PC-9 (cell line): ENCODE measurements at regions not wholly inside any gene's neighbourhood (a gene's known extent, or its start where the extent isn't known, plus 50 kb on each side); places are given as distances from the start of the nearest gene placed in this dataset.

Experiments used
- BruUV-seq: library from RNA; stranded (reverse); fragments of 400-500 nt; replicated peaks from 2 replicates; lab custom pipeline; 2021; lab: Mats Ljungman, UMichigan
- CTCF ChIA-PET: fragments of 300-600 bp; sonication (Branson Sonifier 250); formaldehyde crosslinking; loops from one replicate; lab custom pipeline; 2022; ENCODE audit warnings: antibody characterized with exemption; lab: Charles Lee
- POLR2A ChIA-PET: fragments of 300-600 bp; sonication (Branson Sonifier 250); formaldehyde crosslinking; loops from one replicate; lab custom pipeline; 2022; ENCODE audit warnings: antibody characterized with exemption; ENCODE audit not compliant: unreplicated experiment; lab: Charles Lee
- DNase-seq, 2 experiments: peaks; one replicate each; pipeline versions ENCODE4 v3.0.0 to v3.0.0-alpha.2; 2015 to 2022; ENCODE audit warnings: mixed read lengths in 1 of 2
- H2AFZ ChIP-seq: fragments of 200-600 bp; sonication (generic); 2 replicates; pipeline ENCODE4 v1.8.1; 2017; ENCODE audit warnings: antibody characterized with exemption
- H3F3A ChIP-seq: fragments of 200-600 bp; sonication (generic); 2 replicates; pipeline ENCODE4 v1.8.1; 2017; ENCODE audit warnings: antibody characterized with exemption, mild to moderate bottlenecking, low read depth; ENCODE audit not compliant: insufficient read depth
- H3K27ac ChIP-seq: fragments of 200-600 bp; sonication (generic); 2 replicates; pipeline ENCODE4 v1.6.1; 2016; ENCODE audit warnings: mixed run types
- H3K27me3 ChIP-seq: fragments of 200-600 bp; sonication (generic); 2 replicates; pipeline ENCODE4 v1.6.1; 2016; ENCODE audit warnings: low read depth, mixed run types; ENCODE audit not compliant: insufficient read depth
- H3K36me3 ChIP-seq: fragments of 200-600 bp; sonication (generic); 2 replicates; pipeline ENCODE4 v1.6.1; 2016; ENCODE audit warnings: low read depth, mixed run types
- H3K4me1 ChIP-seq: fragments of 200-600 bp; sonication (generic); replicated peaks from 2 replicates; pipeline ENCODE4 v1.6.1; 2016; ENCODE audit warnings: mixed run types; ENCODE audit not compliant: insufficient read depth
- H3K4me2 ChIP-seq: fragments of 200-600 bp; sonication (generic); 2 replicates; pipeline ENCODE4 v1.6.1; 2017; ENCODE audit warnings: mixed run types
- H3K4me3 ChIP-seq: fragments of 200-600 bp; sonication (generic); 2 replicates; pipeline ENCODE4 v1.6.1; 2016; ENCODE audit warnings: mixed run types
- H3K79me2 ChIP-seq: fragments of 200-600 bp; sonication (generic); 2 replicates; pipeline ENCODE4 v1.6.1; 2017; ENCODE audit warnings: low read depth, mixed run types
- H3K9me2 ChIP-seq: fragments of 200-600 bp; sonication (generic); 2 replicates; pipeline ENCODE4 v1.8.1; 2017; ENCODE audit warnings: mild to moderate bottlenecking; ENCODE audit not compliant: insufficient read depth
- H3K9me3 ChIP-seq: fragments of 200-600 bp; sonication (generic); 2 replicates; pipeline ENCODE4 v1.8.1; 2016; ENCODE audit warnings: low read depth; ENCODE audit not compliant: insufficient read depth
- H4K20me1 ChIP-seq: fragments of 200-600 bp; sonication (generic); 2 replicates; pipeline ENCODE4 v1.8.1; 2017; ENCODE audit not compliant: insufficient read depth
- CTCF ChIP-seq: fragments of 200-600 bp; sonication (generic); conservative IDR thresholded peaks from 2 replicates; pipeline ENCODE4 v1.6.1; 2017; ENCODE audit warnings: mixed run types, antibody characterized with exemption, mild to moderate bottlenecking, moderate library complexity
- EZH2 ChIP-seq: fragments of 200-600 bp; sonication (generic); IDR thresholded peaks from 2 replicates; pipeline ENCODE4 v1.8.0; 2017; ENCODE audit warnings: antibody characterized with exemption, low read depth
- intact Hi-C: fragments of 100-400 bp; cut with micrococcal nuclease; formaldehyde crosslinking; loops from one replicate; pipeline ENCODE4 v1.10.0; 2022; ENCODE audit not compliant: unreplicated experiment

- CTCF ChIA-PET: no interaction called here
- TF ChIP-seq EZH2 (no peak), CTCF (no peak)
- Histone ChIP-seq H4K20me1 (no peaks in the 10 kb centered on the region), H3K79me2 (no peaks in the 10 kb centered on the region), H2AFZ (no peak overlapping the region), H3K4me2 (no peak overlapping the region), H3K4me1 (no peaks in the 10 kb centered on the region), H3K4me3 (no peak overlapping the region), H3K9me2 (no peaks in the 10 kb centered on the region), H3F3A (no peaks in the 10 kb centered on the region), H3K36me3 (no peaks in the 10 kb centered on the region), H3K27me3 (no peaks in the 10 kb centered on the region), H3K27ac (no peak overlapping the region), H3K9me3 (no peaks in the 10 kb centered on the region)
- POLR2A ChIA-PET: no interaction called here
- no peak for DNase-seq
- intact Hi-C loops: no loop called here
- no TSS peak for BruUV-seq
These were observed 146.5 kb upstream of the RAB12 start for GRCh38 chr18:8462651-8463185.

- Histone ChIP-seq H3K4me2 (no peak overlapping the region), H3K79me2 (no peaks in the 10 kb centered on the region), H2AFZ (no peak overlapping the region), H3K36me3 (no peaks in the 10 kb centered on the region), H4K20me1 (no peaks in the 10 kb centered on the region), H3F3A (no peaks in the 10 kb centered on the region), H3K27me3 (no peaks in the 10 kb centered on the region), H3K9me3 (no peaks in the 10 kb centered on the region), H3K4me1 (no peaks in the 10 kb centered on the region), H3K27ac (no peak overlapping the region), H3K9me2 (no peaks in the 10 kb centered on the region), H3K4me3 (no peak overlapping the region)
- intact Hi-C loops: no loop called here
- POLR2A ChIA-PET: no interaction called here
- DNase-seq: no peak
- TF ChIP-seq CTCF (no peak), EZH2 (no peak)
- no TSS peak for BruUV-seq
- CTCF ChIA-PET: no interaction called here
These were observed 145.4 kb upstream of the RAB12 start for GRCh38 chr18:8463791-8464190.

GRCh38 chr18:8468191-8468590, 141.0 kb upstream of the RAB12 start:
- H3K9me3 ChIP-seq: no peaks in the 10 kb centered on the region
- no peak for DNase-seq
- no peaks in the 10 kb centered on the region for H3K27me3 ChIP-seq
- no peaks in the 10 kb centered on the region for H3K79me2 ChIP-seq
- intact Hi-C loops: no loop called here
- H3K4me3 ChIP-seq: no peak overlapping the region
- POLR2A ChIA-PET: no interaction called here
- H2AFZ ChIP-seq: no peak overlapping the region
- no TSS peak for BruUV-seq
- H3K36me3 ChIP-seq: no peaks in the 10 kb centered on the region
- no peaks in the 10 kb centered on the region for H4K20me1 ChIP-seq
- TF ChIP-seq EZH2: no peak
- no peaks in the 10 kb centered on the region for H3K4me1 ChIP-seq
- H3K27ac ChIP-seq: no peak overlapping the region
- CTCF ChIA-PET: no interaction called here
- no peaks in the 10 kb centered on the region for H3F3A ChIP-seq
- no peak overlapping the region for H3K4me2 ChIP-seq
- no peaks in the 10 kb centered on the region for H3K9me2 ChIP-seq

- ChIA-PET CTCF (no interaction called here), POLR2A (no interaction called here)
- DNase-seq: no peak
- Histone ChIP-seq H2AFZ (no peak overlapping the region), H3K27ac (no peak overlapping the region), H3K4me1 (no peaks in the 10 kb centered on the region), H3K79me2 (no peaks in the 10 kb centered on the region), H3K4me3 (no peak overlapping the region), H3K27me3 (no peaks in the 10 kb centered on the region), H3K4me2 (no peak overlapping the region), H3K36me3 (no peaks in the 10 kb centered on the region), H4K20me1 (no peaks in the 10 kb centered on the region), H3K9me2 (no peaks in the 10 kb centered on the region), H3K9me3 (no peaks in the 10 kb centered on the region), H3F3A (no peaks in the 10 kb centered on the region)
- no TSS peak for BruUV-seq
- intact Hi-C loops: no loop called here
- no peak for TF ChIP-seq CTCF
- no peak for TF ChIP-seq EZH2
These were observed 140.3 kb upstream of the RAB12 start for GRCh38 chr18:8468921-8469335.
